NCI-H2196 (cell line): ENCODE measurements at regions not wholly inside any gene's neighbourhood (a gene's known extent, or its start where the extent isn't known, plus 50 kb on each side); places are given as distances from the start of the nearest gene placed in this dataset.

Source experiments
- DNase-seq: peaks from one replicate; lab custom pipeline; 2025; ENCODE audit not compliant: unreplicated experiment; lab: John Stamatoyannopoulos, UW

DNA sequence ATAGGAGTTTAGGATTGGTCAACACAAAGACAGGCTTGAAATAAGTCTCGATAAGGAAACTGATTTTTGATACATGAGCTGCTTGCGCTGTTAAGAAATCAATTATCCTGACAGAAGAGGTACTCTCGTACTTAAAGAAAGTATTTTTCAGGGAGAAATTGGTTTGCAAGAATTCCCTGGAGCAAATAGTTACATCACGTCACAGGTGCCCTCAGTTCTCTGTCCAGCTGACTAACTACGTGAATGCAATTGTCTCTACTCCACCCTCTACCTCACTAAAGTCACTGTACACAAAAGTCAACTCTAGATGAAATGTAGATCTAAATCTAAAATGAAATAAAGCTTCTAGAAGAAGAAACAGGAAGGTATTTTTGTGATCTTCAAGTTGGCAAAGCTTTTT is 130.6 kb upstream of the KCNJ16 start:
- DNase-seq = no peak

DNA sequence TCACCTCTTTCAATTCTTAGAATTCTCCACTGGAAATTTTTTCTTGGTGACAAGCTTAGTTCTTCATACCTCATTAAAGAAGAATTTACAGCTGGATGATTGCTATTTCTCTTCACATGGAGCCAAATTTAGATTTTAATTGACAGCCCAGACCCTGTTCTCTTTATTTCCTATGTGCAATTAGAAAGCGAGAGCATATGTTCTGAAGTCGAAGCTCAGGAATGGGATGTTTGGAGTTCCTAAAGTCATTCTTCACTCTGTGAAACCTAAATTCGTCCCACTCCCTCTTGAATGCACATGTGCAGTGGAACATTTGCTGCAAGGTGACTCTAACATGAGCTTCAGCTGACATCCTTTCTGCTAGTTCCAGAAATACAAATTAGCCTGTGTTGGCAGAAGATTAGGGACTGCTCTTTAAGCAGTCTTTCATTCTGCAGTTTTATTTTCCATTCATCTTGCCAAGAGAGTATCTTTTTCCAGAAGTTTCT is 129.3 kb upstream of the KCNJ16 start:
- DNase-seq = no peak

DNA sequence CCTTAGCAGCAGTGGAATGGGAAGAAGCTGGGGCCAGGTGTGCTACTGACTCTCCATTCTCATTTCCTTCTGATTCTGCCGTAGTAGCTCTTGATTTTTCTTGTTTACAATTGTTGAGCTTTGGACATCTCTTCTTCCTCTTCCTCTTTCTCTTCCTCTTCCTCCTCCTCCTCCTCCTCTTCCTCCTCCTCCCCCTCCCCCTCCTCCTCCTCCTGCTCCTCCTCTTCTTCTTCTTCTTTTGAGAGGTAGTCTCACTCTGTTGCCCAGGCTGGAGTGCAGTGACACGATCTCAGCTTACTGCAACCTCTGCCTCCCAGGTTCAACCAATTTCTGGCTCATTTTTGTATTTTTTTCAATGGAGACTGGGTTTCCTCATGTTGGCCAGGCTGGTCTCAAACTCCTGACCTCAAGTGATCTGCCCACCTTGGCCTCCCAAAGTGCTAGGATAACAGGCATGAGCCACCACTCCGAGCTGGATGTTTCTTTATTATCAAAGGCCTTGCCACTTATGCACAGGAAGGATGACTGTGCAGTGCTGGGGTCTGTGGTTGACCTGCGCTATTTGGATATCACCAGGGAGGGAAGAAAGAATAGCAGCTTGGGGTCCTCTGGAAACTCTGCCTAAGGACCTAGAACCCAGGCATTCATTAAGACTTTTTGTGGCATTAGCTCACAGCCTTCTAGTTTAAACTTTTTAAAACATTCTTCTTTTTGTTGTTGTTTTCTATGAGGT is 127.8 kb upstream of the KCNJ16 start:
- no peak for DNase-seq

DNA sequence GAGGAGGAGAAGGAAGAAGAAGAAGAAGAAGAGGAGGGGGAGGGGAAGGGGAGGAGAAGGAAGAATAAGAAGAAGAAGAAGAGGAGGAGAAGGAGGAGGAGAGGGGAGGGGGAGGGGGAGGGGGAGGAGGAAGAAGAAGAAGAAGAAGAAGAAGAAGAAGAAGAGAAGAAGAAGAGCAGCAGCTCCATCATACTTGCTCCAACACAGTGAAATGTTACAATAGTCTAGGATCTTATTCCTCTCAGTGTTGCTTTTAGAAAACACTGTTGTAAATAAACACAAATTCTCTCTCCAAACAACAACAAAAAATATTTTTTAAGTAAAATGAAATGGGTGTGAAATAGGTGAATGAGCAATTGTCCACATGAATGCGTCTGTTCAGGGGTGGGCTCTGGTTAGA is 126.6 kb upstream of the KCNJ16 start:
- DNase-seq = no peak

DNA sequence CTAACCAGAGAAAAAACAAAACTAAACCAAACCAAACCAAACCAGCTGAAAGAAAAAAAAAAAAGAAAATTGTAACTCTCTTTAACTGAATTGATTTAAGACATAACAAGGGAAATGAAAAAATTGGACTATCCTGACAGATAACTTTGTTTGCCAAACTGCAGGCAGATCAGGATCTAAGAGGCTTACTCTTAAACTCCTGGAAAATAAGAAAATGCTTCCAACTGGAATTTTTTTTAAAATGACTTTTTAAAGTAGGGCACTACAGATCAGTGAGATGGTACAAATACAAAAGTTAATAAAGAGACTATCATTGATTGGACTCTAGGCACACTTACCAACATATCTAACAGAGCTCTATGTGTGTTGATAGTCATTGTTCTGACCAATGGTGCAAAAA is 125.5 kb upstream of the KCNJ16 start:
- DNase-seq = no peak

DNA sequence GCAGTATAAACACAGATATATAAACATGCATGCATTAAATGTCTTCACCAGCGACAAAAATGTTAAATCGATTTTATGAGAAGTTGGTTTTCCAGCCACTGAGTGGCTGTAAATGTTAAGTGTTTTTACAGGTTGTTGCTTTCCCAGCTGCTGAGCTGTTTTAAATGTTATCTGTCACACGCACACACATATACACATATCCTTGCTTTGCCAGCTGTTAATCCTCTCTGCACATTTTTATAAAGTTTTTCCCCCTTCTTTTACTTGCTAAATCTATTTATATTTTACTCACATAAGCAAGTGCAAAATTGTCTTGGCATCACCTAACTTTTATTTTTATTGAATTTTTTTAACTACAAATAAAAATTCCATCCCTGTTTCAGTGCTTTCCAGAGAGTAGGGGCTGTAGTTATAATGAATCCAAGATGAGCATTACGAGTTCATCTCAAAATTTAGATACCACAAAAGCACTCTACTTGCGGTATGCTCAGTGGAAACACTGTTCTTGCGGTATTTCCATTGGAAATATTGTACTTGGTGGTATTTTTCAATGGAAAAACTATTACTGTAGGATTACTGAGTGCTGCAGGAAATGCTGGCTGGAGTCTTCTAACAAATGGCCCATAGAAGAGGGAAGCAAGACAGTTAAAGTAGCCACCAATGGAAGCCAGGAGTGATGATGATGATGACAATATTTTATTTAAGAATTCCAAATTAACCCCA is 124.9 kb upstream of the KCNJ16 start:
- no peak for DNase-seq

DNA sequence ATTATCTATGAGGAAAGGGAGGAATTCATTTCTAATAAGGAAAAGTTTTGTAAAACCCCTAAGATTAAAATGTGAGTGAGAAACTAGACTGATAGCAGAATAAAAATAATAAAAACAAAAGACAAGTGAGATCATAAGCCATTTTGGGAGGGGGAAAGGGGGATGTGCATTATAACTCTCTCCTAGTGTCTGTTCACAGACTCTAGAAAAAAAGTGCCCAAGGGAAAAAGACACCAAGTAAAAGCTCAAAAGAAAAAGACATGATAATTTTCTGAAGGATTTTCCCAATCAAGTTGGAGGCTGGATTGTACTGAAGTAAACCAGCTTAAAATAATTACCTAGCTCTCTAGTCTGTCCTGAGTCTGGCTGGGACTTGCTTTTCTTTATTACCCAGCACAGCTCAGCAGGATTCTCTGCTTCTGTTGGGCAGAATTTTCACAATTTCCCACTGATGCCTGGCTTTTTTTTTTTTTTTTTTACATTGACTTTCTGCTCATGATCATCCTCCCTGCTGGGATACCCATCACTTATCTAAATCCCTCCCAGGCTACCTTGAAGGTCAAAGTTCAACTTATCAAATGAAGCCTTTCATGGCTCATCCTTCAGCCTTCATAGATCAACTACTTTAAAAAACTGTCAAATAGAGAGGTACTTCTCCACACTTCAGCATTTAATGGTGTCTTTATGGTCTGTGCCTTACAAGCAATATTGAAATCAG is 124.2 kb upstream of the KCNJ16 start:
- no peak for DNase-seq

DNA sequence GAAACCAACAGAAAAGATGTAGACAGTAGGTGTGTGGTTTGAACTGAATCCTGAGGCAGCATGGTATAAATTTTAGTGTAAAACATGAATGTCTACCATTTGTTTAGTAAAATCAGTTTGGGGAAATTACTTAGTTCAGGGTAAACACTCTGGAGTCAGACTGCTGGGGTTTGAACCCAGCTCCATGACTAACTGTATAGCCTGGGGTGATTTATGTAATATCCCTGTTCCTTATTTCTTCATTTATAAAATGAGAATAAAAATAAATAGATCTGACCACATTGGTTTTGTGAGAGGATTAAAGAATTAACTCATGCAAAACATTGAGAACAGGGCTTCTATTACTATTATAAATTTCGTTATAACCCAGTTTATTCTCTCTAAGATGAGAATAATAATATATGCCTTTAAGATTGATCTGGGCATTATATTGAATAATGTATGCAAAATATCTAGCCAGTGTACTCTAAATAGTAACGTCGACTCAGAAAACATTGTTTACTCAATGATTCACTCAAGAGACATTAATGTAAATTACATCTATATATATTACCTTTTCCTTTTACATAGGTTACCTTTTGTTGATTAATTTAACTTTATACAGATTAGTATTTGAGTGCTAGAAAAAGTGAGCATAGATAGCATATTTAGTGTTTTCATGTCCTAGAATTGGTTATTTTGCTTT is 120.6 kb upstream of the KCNJ16 start:
- no peak for DNase-seq

DNA sequence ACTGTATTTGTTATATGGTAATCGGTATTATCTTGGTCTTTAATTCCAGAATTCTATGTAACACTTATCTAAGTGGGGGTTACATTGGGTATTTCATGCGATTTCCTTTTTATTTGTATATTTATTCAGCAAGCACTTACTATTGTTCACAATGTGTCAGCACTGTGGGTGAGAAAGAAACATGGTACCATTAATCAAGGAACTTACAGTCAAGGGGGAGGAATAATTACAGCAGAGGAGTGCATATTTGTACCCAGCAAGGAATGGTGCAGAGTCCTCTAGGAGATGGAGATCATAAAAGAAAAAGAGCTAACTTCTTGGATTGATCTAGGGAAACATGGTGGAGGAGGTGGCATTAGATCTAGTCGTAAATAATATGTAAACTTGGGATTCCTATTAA is 117.0 kb upstream of the KCNJ16 start:
- no peak for DNase-seq

DNA sequence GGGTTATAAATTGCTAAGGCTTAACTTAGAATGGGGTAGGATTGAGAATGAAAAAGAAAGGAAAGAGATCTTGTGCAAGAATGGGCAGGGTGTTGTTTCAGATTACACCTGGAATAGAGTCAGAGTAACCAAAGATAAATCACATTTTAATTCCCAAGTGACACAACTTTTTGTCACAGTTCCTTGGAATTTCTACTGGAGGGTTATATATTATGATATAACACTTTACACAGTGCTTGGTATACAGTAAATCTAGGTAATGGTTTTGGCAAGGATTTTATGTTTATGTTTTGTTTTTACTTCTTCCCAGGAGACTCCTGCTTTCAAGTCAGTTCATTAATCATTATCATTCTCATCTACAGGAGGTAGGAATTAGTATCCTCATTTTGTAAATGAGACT is 115.7 kb upstream of the KCNJ16 start:
- DNase-seq = no peak

DNA sequence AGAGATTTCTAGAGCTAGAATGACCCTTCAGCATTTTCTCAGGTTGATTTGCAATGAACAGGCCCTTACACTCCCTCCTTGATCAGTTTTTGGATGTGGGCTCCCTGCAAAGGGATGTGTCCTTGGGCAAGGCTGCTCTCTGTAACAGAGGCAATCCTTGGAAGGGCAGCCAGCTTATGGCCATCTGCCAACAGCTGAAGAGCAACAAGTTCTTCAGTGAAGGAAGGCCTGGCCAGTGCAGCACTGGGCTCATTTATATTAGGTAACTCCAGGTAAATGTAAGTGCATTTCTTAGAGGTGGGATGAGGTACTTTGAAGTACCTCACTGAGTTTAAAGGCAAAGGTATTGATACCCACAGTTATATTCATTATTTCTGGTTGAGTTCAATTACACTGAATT is 114.3 kb upstream of the KCNJ16 start:
- no peak for DNase-seq

DNA sequence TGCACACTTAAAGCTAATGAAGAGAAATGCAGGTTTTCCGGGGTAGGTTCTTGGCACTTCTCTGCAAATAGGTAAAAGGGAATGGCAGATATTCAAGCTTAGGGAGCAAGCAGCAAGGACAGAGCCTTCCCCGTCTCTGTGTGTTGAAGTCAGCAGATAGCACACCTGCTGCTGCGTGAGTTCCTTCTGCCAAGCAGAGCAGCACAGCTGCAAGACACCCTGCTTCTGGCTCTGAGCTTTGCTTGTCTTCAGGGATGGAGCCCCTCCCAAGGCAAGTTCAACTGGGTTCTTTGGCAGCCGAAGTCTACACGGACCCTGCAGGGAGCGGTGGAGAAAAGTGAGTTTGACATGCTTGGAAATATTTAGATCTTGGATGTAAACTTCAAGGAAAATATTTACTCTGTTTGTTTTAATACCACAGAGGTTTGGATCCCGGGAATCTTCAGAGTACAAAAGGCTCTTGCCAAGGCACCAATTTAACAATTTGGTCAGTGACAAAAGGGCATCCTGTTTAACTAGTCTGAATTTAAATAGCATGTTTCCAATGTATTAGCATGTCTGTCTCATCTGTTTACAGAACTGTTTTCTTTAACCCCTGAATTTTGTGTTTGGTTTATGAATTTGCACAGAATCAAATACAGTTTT is 113.4 kb upstream of the KCNJ16 start:
- DNase-seq = no peak

DNA sequence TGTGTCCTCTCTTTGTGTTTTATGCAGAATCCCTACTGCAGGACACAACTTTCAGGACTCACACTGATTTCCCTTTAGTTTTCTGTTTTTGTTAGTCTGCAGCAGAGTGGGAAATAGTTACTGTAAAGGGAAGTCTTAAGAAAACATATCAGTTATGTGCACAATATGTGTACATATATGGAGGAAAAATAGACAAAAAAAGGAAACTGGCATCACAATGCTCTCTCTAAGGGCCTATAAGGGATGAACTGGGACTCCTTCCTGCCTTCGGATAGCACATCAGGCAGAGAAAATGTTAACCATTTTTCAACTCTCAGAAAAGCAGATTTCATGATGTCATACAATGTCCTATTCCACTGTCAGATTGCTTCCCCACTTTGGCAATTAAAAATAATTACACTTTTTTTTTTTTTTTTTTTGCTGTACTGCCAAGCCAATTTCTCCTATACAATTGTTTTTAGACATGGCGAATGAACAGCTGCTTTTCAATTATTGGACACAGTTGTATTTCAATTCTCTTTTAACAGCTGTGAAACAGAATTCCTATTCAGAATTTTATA is 112.5 kb upstream of the KCNJ16 start:
- no peak for DNase-seq

DNA sequence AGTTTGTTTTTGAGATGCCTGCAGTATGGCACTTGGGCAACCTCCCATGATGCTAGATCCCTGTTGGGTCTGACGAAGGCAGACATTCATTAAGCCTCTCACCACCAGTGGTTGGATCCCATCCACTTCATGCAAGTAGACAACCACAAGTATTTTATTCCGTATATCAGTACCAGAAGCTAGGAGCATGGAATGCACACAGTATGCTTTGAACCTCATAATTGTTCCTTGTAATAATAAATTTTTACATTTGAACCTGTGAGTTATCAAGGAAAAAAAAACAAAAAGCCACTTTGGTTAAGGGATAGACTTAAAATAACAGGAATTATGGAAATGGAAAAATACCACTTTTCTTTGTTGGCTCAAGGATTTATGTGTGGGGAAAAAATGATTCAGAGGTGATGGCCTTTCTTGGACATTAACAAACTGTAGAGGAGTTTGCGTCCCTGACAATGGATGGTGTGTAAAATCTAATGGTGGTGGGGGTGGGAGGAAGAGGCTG is 107.1 kb upstream of the KCNJ16 start:
- DNase-seq = no peak

DNA sequence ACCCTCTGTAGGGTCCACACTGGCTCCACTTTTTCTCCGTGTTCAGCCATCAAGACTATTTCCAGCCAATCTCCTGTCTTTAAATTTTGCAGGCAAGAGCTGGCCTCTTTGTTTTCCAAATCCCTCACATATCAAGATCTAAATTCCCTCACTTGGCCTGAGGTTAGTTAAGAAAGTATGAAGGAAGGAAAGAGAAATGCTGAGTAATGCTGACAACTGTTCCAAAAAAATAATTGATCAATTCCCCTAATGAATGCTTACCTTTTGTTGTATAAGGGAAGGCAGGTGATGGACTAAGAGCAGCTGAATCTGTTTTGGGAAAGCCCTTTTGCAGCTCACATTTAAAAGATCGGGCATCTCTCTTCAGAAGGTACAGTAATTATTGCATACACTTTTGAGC is 105.1 kb upstream of the KCNJ16 start:
- DNase-seq = no peak

DNA sequence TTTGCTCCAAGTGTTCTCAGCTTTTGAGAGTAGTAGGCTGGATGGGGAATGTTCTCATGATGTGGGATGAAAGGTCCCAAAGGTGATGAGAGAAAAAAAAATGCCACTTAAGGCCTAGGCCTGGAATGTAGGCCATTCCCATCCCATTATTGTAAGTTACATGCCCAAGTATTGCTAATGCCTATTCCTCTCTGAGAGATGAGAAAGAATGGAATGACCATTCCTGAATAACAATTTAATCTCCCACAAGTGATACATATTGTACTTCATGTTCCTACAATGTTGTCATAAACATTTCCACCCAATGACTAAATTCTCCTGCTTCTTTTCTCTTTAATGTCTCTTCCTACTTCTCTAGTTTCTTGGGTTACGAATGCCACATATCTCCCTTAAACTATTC is 102.8 kb upstream of the KCNJ16 start:
- DNase-seq = no peak

DNA sequence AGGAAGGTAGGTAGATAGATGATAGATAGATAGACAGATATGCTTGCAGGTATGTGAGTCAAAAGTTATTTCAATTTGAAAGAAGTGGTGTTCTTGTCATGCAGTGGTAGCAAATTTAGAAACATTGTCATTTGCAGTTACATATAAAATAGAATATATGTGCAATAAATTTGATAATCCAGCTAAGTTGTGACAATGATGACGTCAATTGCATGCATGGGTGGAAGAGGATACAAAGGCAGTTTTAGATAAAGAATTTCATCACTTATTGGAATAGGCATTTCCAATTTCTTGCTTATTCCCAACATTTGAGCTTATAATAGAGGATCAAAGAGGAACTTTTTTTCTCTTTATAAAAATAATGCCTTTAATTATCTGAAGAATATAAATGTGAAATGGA is 99.2 kb upstream of the KCNJ16 start:
- no peak for DNase-seq

DNA sequence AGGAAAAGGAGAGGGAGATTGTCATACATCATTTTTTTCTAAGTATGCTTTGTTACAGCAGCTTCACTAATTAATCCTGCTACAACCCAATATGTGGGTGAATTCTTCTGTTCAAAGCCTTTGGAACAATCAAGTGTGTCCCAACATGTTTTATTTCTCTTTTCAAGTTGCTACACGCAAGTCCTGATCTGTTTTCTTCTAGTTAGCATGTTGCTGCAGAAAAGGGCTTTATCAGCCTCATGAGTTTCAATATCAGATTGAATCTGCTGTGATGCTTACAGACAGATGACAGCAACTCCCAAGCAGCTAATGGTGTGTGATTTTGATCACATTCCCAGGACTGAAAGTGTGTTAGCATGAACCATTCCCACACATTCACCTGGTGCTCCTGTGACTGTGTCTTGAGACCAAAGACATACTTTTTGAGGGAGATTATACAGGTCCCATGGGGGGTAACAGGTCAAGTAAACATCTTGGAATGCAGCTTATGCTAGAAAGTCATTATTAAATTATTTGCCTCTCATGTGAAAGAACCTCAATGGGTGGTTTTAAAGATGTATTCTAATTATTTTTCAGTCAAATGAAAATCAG is 96.9 kb upstream of the KCNJ16 start:
- no peak for DNase-seq

DNA sequence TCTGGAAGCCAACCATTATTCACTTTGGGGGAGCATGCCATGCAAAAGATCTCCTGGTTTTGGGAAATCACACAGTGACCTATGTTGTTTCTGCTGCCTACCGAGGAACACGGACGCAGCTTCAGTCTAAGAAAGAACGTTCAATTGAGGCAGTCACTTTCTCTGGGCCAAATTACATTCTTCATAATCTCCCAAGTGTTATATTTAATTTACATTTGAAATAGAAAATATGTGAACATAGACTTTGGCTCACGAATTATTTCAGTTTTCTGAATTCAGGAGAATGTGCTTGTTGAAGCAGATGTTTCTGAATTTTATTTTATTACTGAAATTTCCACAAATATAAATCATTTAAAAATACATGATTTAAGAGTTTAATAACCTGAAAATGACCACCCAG is 93.6 kb upstream of the KCNJ16 start:
- no peak for DNase-seq

DNA sequence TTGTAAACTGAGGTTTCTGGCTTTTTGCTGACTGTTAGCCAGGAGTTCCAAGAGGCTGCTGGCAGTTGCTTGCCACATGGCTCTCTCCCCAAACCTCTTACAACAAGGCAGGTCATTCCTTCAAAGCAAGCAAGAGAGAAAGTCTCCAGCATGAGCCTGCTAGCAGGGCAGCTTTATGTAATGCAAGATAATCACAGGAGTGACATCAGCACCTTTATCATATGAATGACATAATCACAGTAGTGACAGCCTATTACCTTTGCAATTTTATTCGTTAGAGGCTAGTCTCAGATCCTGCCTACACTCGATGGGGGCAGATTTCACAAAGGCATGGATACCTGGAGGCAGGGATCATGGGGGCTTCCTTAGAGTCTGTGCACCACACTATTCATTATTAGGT is 79.5 kb upstream of the KCNJ16 start:
- no peak for DNase-seq
